Hematopoietic multipotent progenitor cell treated with erythropoietin and hydrocortisone succinate and interleukin-3 and kit ligand, for 4 days (in vitro differentiated cells): ENCODE measurements at regions not wholly inside any gene's neighbourhood (a gene's known extent, or its start where the extent isn't known, plus 50 kb on each side); places are given as distances from the start of the nearest gene placed in this dataset.
A peak's percentile ranks its signal among the peaks of the same experiment; 100 is the strongest.
"Not testable (repeated sequence)": the region's sequence is repeated elsewhere in the genome, so short reads cannot be mapped to it uniquely, and the experiment has no call there.

ENCODE experiments used
- DNase-seq: peaks from one replicate; pipeline ENCODE4 v3.0.0-alpha.2; 2015

DNA sequence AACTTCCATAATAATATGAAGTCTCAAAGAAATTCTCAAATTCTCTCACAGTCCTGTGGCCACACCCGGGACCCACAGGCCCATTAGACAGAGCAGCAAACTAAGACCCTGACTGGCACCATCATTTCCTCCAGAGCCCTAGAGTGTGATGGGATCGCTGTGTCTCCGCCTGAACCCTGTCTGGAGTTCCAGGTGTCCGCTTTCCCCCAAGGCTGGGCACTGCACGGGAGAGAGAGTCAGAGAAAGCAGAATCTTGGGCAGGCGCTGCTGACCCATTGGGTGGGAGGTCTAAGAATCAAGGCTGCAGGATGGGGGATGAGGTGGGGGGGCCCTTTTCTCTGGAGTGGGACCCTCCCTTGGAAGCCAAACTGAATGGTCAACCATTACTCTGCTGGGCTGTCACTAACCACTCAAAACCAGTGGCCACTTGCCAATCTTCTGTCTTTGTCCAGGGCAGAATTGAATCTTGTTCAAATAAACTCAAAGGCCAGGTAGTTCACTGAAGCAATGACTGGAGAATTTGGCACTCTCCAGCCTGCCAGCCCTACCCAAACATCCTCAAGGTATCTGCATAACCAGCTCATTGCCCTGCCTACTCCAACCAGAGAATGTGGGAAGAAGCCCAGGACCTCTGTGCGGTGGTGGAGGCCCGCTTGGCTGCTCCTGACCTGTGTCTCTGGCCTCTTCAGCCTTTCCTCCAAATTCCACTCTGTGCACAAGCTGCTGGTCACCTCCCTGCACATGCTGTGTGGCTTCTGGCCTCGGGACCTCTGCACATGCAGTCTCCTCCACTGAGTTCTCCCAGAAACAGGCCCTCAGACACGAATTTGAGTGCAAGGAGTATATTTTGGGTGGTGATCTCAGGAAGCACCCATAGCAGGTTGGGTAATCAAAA lies 141.1 kb downstream of the CEBPB start:
- DNase-seq, result no peak

- DNase-seq, result no peak
These were observed 141.9 kb downstream of the CEBPB start for GRCh38 chr20:50332491-50332980.

GRCh38 chr20:50333131-50333670 lies 142.6 kb downstream of the CEBPB start:
- DNase-seq, result no peak

GRCh38 chr20:50333812-50334211 lies 143.2 kb downstream of the CEBPB start:
- no peak for DNase-seq

DNA sequence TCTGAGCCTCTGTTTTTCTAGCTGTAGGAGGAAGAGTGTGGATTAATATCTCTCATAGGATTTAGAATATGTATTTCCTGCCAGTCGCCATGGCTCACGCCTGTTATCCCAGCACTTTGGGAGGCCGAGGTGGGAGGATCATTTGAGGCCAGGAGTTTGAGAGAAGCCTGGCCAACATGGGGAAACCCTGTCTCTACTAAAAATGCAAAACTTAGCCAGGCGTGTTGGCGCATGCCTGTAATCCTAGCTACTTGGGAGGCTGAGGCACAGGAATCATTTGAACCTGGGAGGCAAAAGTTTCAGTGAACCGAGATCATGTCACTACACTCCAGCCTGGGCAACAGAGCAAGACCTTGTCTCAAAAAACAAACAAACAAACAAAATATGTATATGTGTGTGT lies 143.9 kb downstream of the CEBPB start:
- DNase-seq, result not testable (repeated sequence)

GRCh38 chr20:50335105-50335504 lies 144.5 kb downstream of the CEBPB start:
- peak; percentile 66 for DNase-seq

- no peak for DNase-seq
These were observed 145.2 kb downstream of the CEBPB start for GRCh38 chr20:50335866-50336265.

GRCh38 chr20:50336661-50337060 lies 146.0 kb downstream of the CEBPB start:
- DNase-seq, result no peak

- no peak for DNase-seq
These were observed 147.2 kb downstream of the CEBPB start for GRCh38 chr20:50337521-50338466.

- peak; percentile 77 for DNase-seq
These were observed 148.1 kb downstream of the CEBPB start for GRCh38 chr20:50338479-50339391.

DNA sequence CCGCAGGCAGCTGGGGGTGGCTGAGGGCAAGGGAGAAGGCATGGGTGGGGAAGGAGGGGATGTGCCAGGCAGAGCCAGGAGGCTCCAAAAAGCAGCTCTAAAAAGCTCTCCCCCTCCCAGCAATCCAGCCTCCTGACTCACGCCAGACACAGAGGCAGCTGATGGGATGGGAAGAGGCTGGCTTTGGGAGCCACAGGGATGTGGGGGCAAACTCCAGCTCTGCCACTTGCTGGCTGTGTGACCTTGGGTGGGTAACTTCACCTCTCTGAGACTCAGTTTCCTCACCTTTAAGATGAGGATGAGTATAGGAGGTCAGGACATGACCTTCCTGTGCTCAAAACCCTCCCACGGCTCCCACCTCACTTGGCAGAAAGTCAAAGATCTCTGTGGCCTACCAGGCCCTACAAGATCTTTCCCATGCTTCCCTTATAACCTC lies 148.9 kb downstream of the CEBPB start:
- DNase-seq, result no peak

- peak; percentile 25 for DNase-seq
These were observed 149.9 kb downstream of the CEBPB start for GRCh38 chr20:50340541-50340940.

DNA sequence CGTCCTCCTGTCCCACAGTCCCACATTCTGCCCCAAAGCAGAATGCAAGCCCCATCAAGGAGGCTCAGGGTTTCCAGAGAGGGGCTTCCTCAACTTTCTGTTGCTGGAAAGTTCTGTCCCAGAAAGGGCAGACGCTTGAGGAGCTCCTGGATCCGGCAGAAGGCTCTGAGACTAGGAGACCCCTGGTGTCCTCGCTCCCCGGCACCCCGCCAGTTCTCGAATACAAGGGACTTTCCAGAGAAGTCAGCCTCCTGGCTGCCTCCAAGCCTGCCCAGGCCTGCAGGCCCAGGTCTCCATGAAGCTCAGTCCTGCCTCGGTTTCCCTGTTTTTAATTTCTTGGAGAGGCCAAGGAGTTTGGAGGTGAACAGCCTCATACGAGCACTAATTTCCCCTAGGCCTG lies 150.4 kb downstream of the CEBPB start:
- DNase-seq, result no peak

DNA sequence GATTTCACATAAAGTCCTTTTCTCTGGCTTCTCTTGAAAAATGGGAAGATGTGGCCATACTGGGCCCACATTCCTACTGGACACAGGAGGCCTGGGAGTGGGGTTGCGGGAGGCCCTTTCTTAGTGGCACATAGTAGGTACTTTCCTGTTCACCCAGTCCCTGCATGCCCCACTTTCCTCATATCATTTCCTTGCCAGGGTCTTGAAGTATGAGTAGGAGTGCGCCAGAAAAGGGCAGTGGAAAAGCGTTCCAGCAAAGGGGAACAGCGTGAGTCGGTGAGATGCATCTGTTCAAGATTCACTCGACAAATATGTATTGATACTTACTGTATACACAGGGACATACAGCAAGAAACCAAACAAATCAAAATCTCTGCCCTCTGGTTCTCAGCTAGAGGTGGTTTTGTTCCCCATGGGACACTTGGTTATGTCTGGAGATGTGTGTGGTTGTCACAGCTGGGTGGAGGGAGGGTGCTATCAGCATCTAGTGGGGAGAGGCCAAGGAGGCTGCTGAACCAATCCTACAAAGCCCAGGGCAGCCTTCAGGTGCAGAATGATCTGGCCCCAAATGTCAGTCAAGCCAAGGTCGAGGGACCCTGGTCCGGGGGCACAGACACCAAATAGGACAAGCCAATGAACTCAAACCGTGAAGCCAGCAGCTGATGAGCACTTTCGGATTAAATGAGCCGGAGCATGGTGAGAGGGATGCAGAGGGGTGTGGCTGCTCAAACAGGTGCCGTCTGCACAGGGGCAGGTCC lies 151.4 kb downstream of the CEBPB start:
- no peak for DNase-seq

GRCh38 chr20:50342638-50343102 lies 152.0 kb downstream of the CEBPB start:
- no peak for DNase-seq

DNA sequence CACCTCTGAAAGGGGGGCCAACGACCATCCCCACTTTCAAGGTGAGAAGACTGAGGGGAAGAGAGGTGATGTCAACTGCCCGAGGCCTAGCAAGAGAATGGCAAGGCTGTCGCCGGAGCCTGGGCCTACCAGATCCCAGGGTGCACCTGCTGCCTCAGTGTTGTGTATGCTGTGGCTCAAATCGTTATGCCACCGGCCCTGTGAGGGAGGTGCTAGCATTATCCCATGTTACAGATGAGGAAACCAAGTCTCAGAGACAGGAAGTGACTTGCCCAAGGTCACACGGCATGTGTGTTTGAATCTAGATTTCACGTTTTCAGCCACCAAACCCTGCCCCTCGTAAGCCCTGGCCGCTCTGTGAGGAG lies 152.5 kb downstream of the CEBPB start:
- DNase-seq, result no peak

DNA sequence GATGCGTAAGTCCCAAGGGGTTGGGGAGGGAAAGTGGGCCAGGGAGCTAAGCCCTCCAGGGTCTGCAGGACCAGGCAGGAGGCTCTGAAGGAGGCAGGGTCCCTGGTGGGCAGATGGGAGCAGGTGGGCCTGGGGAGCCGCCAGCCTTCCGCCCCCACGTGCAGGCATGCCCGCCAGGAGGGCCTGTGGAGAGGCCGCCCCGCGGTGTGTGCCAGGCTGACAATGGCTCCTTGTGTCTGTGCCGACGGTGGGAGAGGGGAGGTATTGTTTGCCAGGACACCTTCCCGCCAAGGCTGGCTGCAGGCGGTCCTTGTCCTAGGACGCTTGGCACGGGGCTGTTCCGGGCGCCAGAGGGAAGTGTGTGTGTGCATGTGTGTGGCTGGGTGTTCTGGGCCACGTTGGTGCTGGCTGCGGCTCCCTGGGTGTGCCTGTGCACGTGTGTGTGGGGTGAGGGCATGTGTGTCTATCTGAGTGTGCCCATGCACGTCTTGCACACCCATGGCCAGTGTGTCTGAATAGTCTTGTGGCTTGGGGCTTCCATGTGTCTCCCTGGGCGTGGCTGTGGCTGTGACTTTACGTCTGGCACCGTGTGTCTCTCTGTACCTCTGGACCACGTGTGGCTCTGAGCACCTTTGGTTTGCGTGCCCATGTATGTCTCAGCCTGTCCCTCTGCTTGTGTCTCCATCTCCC lies 153.0 kb downstream of the CEBPB start:
- no peak for DNase-seq

GRCh38 chr20:50344232-50345071 lies 153.8 kb downstream of the CEBPB start:
- DNase-seq, result peak; percentile 42

DNA sequence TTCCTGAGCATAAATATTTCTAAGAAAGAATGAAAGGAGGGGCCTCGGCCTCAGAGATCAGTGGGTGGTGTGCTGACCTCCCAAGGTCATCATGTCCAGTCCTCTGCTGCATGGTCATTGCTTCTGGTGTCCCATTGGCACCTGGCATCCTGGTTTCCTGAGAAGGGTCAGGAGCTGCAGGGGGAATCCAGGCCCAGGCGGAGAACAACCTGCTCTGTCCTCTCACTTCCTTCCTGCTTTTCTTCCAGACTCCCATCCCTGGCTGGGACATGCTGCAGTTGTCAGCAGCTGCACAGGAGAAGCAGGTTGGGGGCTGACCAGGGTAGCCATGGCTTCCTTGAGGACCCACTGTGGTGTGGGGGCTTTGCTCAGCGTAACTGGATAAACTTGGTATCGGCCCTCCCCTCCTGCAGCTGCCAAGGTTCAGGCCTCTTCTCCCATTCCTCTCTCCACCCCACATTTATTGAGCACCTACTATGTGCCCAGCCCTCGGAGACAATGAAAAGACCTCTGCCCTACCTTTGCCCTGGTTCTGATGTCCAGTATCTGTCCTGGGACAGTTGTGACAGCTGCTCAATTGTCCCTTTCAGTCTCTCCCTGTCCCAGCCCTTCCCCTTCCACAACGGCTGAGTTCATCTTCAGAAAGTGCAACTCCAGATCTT lies 155.2 kb downstream of the CEBPB start:
- DNase-seq, result no peak
